HK-2 (cell line): ENCODE measurements at regions not wholly inside any gene's neighbourhood (a gene's known extent, or its start where the extent isn't known, plus 50 kb on each side); places are given as distances from the start of the nearest gene placed in this dataset.

Experiments
- DNase-seq: peaks from one replicate; pipeline ENCODE4 v3.0.0-alpha.2; 2018; ENCODE audit not compliant: unreplicated experiment

- DNase-seq, result no peak
Observed at GRCh38 chr9:85260275-85260845, 481.4 kb downstream of the AGTPBP1 start.

GRCh38 chr9:85258823-85259370, 482.9 kb downstream of the AGTPBP1 start:
- DNase-seq, result peak; percentile 10

- DNase-seq, result no peak
Observed at GRCh38 chr9:85258236-85258635, 483.5 kb downstream of the AGTPBP1 start.

- DNase-seq, result no peak
Observed at GRCh38 chr9:85249313-85249621, 492.5 kb downstream of the AGTPBP1 start.

GRCh38 chr9:85248514-85249312, 493.0 kb downstream of the AGTPBP1 start:
- no peak for DNase-seq

GRCh38 chr9:85246541-85246940, 495.2 kb downstream of the AGTPBP1 start:
- no peak for DNase-seq

GRCh38 chr9:85244856-85245255, 496.9 kb downstream of the AGTPBP1 start:
- no peak for DNase-seq

GRCh38 chr9:85243977-85244376, 497.8 kb downstream of the AGTPBP1 start:
- DNase-seq, result no peak

GRCh38 chr9:85237478-85237877, 504.3 kb downstream of the AGTPBP1 start:
- DNase-seq, result no peak

GRCh38 chr9:85230081-85230480, 511.7 kb downstream of the AGTPBP1 start:
- DNase-seq, result no peak

- DNase-seq, result no peak
Observed at GRCh38 chr9:85228111-85228855, 513.5 kb downstream of the AGTPBP1 start.

- no peak for DNase-seq
Observed at GRCh38 chr9:85225180-85225579, 516.6 kb downstream of the AGTPBP1 start.

GRCh38 chr9:85224729-85225128, 517.0 kb downstream of the AGTPBP1 start:
- no peak for DNase-seq

- DNase-seq, result no peak
Observed at GRCh38 chr9:85224301-85224700, 517.5 kb downstream of the AGTPBP1 start.

- no peak for DNase-seq
Observed at GRCh38 chr9:85223506-85224125, 518.1 kb downstream of the AGTPBP1 start.

- no peak for DNase-seq
Observed at GRCh38 chr9:85216601-85217000, 525.2 kb downstream of the AGTPBP1 start.

GRCh38 chr9:85215961-85216360, 525.8 kb downstream of the AGTPBP1 start:
- DNase-seq, result no peak

GRCh38 chr9:85215416-85215815, 526.3 kb downstream of the AGTPBP1 start:
- no peak for DNase-seq

GRCh38 chr9:85213650-85214607, 527.8 kb downstream of the AGTPBP1 start:
- DNase-seq, result no peak

GRCh38 chr9:85212887-85213286, 528.9 kb downstream of the AGTPBP1 start:
- peak; percentile 9 for DNase-seq

- DNase-seq, result no peak
Observed at GRCh38 chr9:85212209-85212608, 529.5 kb downstream of the AGTPBP1 start.
